ENCODE measurements at regions not wholly inside any gene's neighbourhood (a gene's known extent, or its start where the extent isn't known, plus 50 kb on each side); places are given as distances from the start of the nearest gene placed in this dataset.

- ATAC-seq: no peak
- TF ChIP-seq ZC3H10 (CRISPR knock-in tag; IDR thresholded peaks at IDR 0.05) (no peak), SNAI2 (CRISPR knock-in tag; IDR thresholded peaks at IDR 0.05) (no peak), CSRNP3 (CRISPR knock-in tag; IDR thresholded peaks at IDR 0.05) (no peak), TCF4 (CRISPR knock-in tag; IDR thresholded peaks at IDR 0.05; ENCODE audit: borderline replicate concordance) (no peak), ZNF8 (CRISPR knock-in tag; IDR thresholded peaks at IDR 0.05) (no peak), PATZ1 (CRISPR knock-in tag; IDR thresholded peaks at IDR 0.05; ENCODE audit: borderline replicate concordance) (no peak), BACH2 (CRISPR knock-in tag; IDR thresholded peaks at IDR 0.05; ENCODE audit: borderline replicate concordance) (no peak), RARB (CRISPR knock-in tag; IDR thresholded peaks at IDR 0.05) (no peak), ZNF70 (CRISPR knock-in tag; IDR thresholded peaks at IDR 0.05) (no peak), TOX (CRISPR knock-in tag; IDR thresholded peaks at IDR 0.05; ENCODE audit: borderline replicate concordance) (no peak)
Observed at GRCh38 chr16:73923951-73924350, 372.7 kb upstream of the PSMD7 start.

GRCh38 chr16:73921295-73921694 is 375.3 kb upstream of the PSMD7 start:
- TF ChIP-seq ZC3H10 (CRISPR knock-in tag; IDR thresholded peaks at IDR 0.05) (no peak), ZNF70 (CRISPR knock-in tag; IDR thresholded peaks at IDR 0.05) (no peak), CSRNP3 (CRISPR knock-in tag; IDR thresholded peaks at IDR 0.05) (no peak), ARNTL (CRISPR knock-in tag; IDR thresholded peaks at IDR 0.05; ENCODE audit: borderline replicate concordance, low read depth) (no peak), ZFP3 (CRISPR knock-in tag; IDR thresholded peaks at IDR 0.05) (no peak), POU6F1 (CRISPR knock-in tag; IDR thresholded peaks at IDR 0.05; ENCODE audit: borderline replicate concordance, low read depth) (no peak), CSDC2 (CRISPR knock-in tag; IDR thresholded peaks at IDR 0.05) (no peak), TSHZ2 (CRISPR knock-in tag; IDR thresholded peaks at IDR 0.05) (no peak), OSR1 (CRISPR knock-in tag; IDR thresholded peaks at IDR 0.05) (no peak), PATZ1 (CRISPR knock-in tag; IDR thresholded peaks at IDR 0.05; ENCODE audit: borderline replicate concordance) (no peak)
- no peak for ATAC-seq

GRCh38 chr16:73916829-73917594 is 379.6 kb upstream of the PSMD7 start:
- ATAC-seq: no peak
- no peak for TF ChIP-seq POU6F1 (CRISPR knock-in tag; IDR thresholded peaks at IDR 0.05; ENCODE audit: borderline replicate concordance, low read depth)
- no peak for TF ChIP-seq TSHZ2 (CRISPR knock-in tag; IDR thresholded peaks at IDR 0.05)
- TF ChIP-seq TOX (CRISPR knock-in tag; IDR thresholded peaks at IDR 0.05; ENCODE audit: borderline replicate concordance): no peak
- no peak for TF ChIP-seq ZNF70 (CRISPR knock-in tag; IDR thresholded peaks at IDR 0.05)
- no peak for TF ChIP-seq OSR1 (CRISPR knock-in tag; IDR thresholded peaks at IDR 0.05)
- TF ChIP-seq ZNF565 (CRISPR knock-in tag; conservative IDR thresholded peaks at IDR 0.05; ENCODE audit: low read depth): no peak

Data from SK-N-SH treated with all-trans-retinoic acid at 6 μM for 48 hours (cell line).